CD4-positive, CD25-positive, alpha-beta regulatory T cell (primary cell): ENCODE measurements at regions not wholly inside any gene's neighbourhood (a gene's known extent, or its start where the extent isn't known, plus 50 kb on each side); places are given as distances from the start of the nearest gene placed in this dataset.

ENCODE experiments used
- ATAC-seq, 2 donors: fragments of 150-1000 bp; cut with Tn5 transposase; one replicate each; pipeline ENCODE4 v1.10.0; 2021; ENCODE audit warnings: low read depth in 2 of 2, moderate number of reproducible peaks in 2 of 2, moderate library complexity in 1 of 2
- DNase-seq, 3 donors: peaks; one replicate each; pipeline versions ENCODE4 v3.0.0 to v3.0.0-alpha.2; 2012 to 2022; ENCODE audit warnings: mixed read lengths in 1 of 3
- H3K27ac ChIP-seq: one replicate; pipeline ENCODE4 v1.7.0; 2013; ENCODE audit warnings: mild to moderate bottlenecking, low read length; ENCODE audit not compliant: insufficient read depth, poor library complexity, severe bottlenecking
- H3K27me3 ChIP-seq: one replicate; pipeline ENCODE4 v1.7.0; 2013; ENCODE audit warnings: low read length; ENCODE audit not compliant: control insufficient read depth, insufficient read depth
- H3K36me3 ChIP-seq: one replicate; pipeline ENCODE4 v1.7.0; 2013; ENCODE audit warnings: mild to moderate bottlenecking, low read length, moderate library complexity; ENCODE audit not compliant: control insufficient read depth, insufficient read depth
- H3K4me1 ChIP-seq: 2 replicates; pipeline ENCODE4 v1.7.0; 2013; ENCODE audit warnings: mild to moderate bottlenecking, low read length; ENCODE audit not compliant: insufficient read depth, control insufficient read depth, poor library complexity, severe bottlenecking
- H3K4me3 ChIP-seq: one replicate; pipeline ENCODE4 v1.7.0; 2013; ENCODE audit warnings: low read depth, mild to moderate bottlenecking, low read length, moderate library complexity
- H3K9me3 ChIP-seq, 2 experiments: 1 replicate in 1 of 2; 2 replicates in 1 of 2; pipeline ENCODE4 v1.7.0; 2013; ENCODE audit warnings: low read length in 2 of 2, mild to moderate bottlenecking in 1 of 2, moderate library complexity in 1 of 2; ENCODE audit not compliant: control insufficient read depth in 2 of 2
- H3K27ac Mint-ChIP-seq, 3 donors: one replicate each; pipeline ENCODE4 v1.8.0; 2020 to 2022; ENCODE audit warnings: mild to moderate bottlenecking in 3 of 3, mixed read lengths in 3 of 3, moderate library complexity in 2 of 3
- H3K27me3 Mint-ChIP-seq: one replicate; pipeline ENCODE4 v1.8.0; 2022; ENCODE audit warnings: mild to moderate bottlenecking, mixed read lengths
- H3K36me3 Mint-ChIP-seq: one replicate; pipeline ENCODE4 v1.8.0; 2020; ENCODE audit warnings: mixed read lengths
- H3K4me1 Mint-ChIP-seq, 4 donors: one replicate each; pipeline ENCODE4 v1.8.0; 2020 to 2022; ENCODE audit warnings: mixed read lengths in 4 of 4, mild to moderate bottlenecking in 1 of 4
- H3K4me3 Mint-ChIP-seq, 4 donors: one replicate each; pipeline ENCODE4 v1.8.0; 2020 to 2022; ENCODE audit warnings: mild to moderate bottlenecking in 4 of 4, mixed read lengths in 4 of 4, moderate library complexity in 3 of 4
- H3K9me3 Mint-ChIP-seq, 7 donors: one replicate each; pipeline ENCODE4 v1.8.0; 2020 to 2022; ENCODE audit warnings: mixed read lengths in 7 of 7, mild to moderate bottlenecking in 3 of 7, moderate library complexity in 2 of 7

DNA sequence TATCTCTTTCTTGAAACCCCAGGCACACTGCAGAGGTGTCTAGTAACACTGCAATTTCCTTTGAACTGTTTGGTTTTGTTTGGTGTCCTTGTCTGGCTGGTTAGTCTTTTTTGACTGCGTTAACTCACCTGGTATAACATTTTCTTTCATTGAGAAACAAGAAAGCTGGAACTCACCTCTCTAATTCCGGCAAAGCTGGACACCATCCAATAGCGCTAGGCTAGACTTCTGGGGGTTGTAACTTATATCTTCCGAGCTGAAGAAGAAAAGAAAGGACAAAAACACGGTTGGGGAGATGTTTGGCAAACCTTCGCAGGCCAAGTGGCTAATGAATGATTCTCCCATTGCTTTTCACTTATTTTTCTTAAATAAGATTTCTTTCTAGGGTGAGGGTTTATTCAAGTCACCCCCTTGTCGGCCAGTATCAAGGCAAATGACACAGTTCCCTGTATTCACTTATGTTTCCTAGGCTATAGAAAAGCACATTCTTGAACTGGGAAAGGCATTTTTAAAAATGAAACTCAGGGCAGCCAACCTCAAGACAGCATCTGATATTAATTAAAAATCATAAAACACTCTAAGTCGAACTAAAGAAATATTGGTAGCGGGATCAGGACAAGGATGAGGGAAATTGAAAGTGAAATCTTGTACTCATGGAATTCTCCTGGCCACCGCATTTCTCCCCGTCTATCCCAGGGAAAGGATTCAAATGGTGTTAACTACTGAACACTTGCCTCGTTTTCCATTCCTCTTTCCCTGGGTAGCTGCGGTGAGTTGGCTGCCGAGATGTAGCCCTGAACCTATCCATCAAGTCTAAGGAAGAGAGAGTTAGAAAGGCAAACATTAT lies 95.9 kb upstream of the ZFHX3 start:
- Mint-ChIP-seq H3K27ac (no peak overlapping the region), H3K4me1 (no peaks in the 10 kb centered on the region), H3K4me3 (no peak overlapping the region), H3K36me3 (no peaks in the 10 kb centered on the region), H3K27me3 (no peaks in the 10 kb centered on the region), H3K9me3 (peaks cover 0 to 3% (median 0%) of the 10 kb centered on the region in 7 donors)
- Histone ChIP-seq H3K27me3 (no peaks in the 10 kb centered on the region), H3K9me3 (no peaks in the 10 kb centered on the region), H3K4me3 (no peak overlapping the region), H3K36me3 (no peaks in the 10 kb centered on the region), H3K4me1 (no peaks in the 10 kb centered on the region), H3K27ac (no peak overlapping the region)
- no peak for DNase-seq
- ATAC-seq, result no peak

GRCh38 chr16:73143002-73143401 lies 95.1 kb upstream of the ZFHX3 start:
- Mint-ChIP-seq H3K27me3 (no peaks in the 10 kb centered on the region), H3K27ac (no peak overlapping the region), H3K4me3 (no peak overlapping the region), H3K9me3 (peaks cover 0 to 3% (median 0%) of the 10 kb centered on the region in 7 donors), H3K4me1 (no peaks in the 10 kb centered on the region), H3K36me3 (no peaks in the 10 kb centered on the region)
- no peaks in the 10 kb centered on the region for H3K4me1 ChIP-seq
- H3K9me3 ChIP-seq, result no peaks in the 10 kb centered on the region
- DNase-seq (no peak), ATAC-seq (no peak)
- H3K27ac ChIP-seq, result no peak overlapping the region
- H3K4me3 ChIP-seq, result no peak overlapping the region
- H3K27me3 ChIP-seq, result no peaks in the 10 kb centered on the region
- H3K36me3 ChIP-seq, result no peaks in the 10 kb centered on the region

GRCh38 chr16:73142053-73142854 lies 94.3 kb upstream of the ZFHX3 start:
- ATAC-seq (no peak), DNase-seq (no peak)
- Mint-ChIP-seq H3K9me3 (peaks cover 0 to 3% (median 0%) of the 10 kb centered on the region in 7 donors), H3K27me3 (no peaks in the 10 kb centered on the region), H3K4me3 (no peak overlapping the region), H3K4me1 (no peaks in the 10 kb centered on the region), H3K27ac (no peak overlapping the region), H3K36me3 (no peaks in the 10 kb centered on the region)
- no peaks in the 10 kb centered on the region for H3K36me3 ChIP-seq
- no peaks in the 10 kb centered on the region for H3K27me3 ChIP-seq
- no peaks in the 10 kb centered on the region for H3K9me3 ChIP-seq
- H3K4me1 ChIP-seq, result no peaks in the 10 kb centered on the region
- H3K4me3 ChIP-seq, result no peak overlapping the region
- H3K27ac ChIP-seq, result no peak overlapping the region

DNA sequence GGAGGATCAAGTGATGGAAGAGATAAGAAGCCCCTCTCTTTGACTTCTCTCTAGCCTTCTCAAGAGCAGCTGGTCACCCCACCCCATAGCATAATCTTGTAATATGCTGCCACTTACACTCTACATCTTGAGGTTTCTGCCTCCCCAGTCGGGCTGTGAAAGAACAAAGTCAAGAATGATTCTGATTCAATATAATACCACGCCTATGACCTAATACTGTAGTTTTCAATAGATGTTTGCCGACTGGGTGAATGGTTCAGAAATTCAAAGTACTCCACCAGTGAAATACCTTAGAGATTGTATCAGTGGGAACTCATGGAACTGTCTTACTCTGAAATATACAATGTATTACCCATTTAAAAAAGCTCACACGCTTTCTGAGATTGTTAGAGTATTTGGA lies 93.0 kb upstream of the ZFHX3 start:
- Mint-ChIP-seq H3K9me3 (peaks cover 0 to 3% (median 0%) of the 10 kb centered on the region in 7 donors), H3K4me3 (no peak overlapping the region), H3K27me3 (no peaks in the 10 kb centered on the region), H3K27ac (no peak overlapping the region), H3K4me1 (no peaks in the 10 kb centered on the region), H3K36me3 (no peaks in the 10 kb centered on the region)
- ATAC-seq (no peak), DNase-seq (no peak)
- Histone ChIP-seq H3K4me3 (no peak overlapping the region), H3K36me3 (no peaks in the 10 kb centered on the region), H3K4me1 (no peaks in the 10 kb centered on the region), H3K9me3 (no peaks in the 10 kb centered on the region), H3K27me3 (no peaks in the 10 kb centered on the region), H3K27ac (no peak overlapping the region)

GRCh38 chr16:73131156-73131862 lies 83.4 kb upstream of the ZFHX3 start:
- no peaks in the 10 kb centered on the region for H3K36me3 ChIP-seq
- H3K27ac Mint-ChIP-seq, result no peak overlapping the region
- H3K9me3 ChIP-seq, result no peaks in the 10 kb centered on the region
- peaks cover 0 to 5% (median 2%) of the 10 kb centered on the region in 7 donors for H3K9me3 Mint-ChIP-seq
- H3K4me1 ChIP-seq, result no peaks in the 10 kb centered on the region
- H3K4me1 Mint-ChIP-seq, result no peaks in the 10 kb centered on the region
- H3K36me3 Mint-ChIP-seq, result no peaks in the 10 kb centered on the region
- DNase-seq (no peak), ATAC-seq (no peak)
- no peaks in the 10 kb centered on the region for H3K27me3 Mint-ChIP-seq
- H3K27me3 ChIP-seq, result no peaks in the 10 kb centered on the region
- no peak overlapping the region for H3K27ac ChIP-seq
- H3K4me3 Mint-ChIP-seq, result no peak overlapping the region
- no peak overlapping the region for H3K4me3 ChIP-seq

DNA sequence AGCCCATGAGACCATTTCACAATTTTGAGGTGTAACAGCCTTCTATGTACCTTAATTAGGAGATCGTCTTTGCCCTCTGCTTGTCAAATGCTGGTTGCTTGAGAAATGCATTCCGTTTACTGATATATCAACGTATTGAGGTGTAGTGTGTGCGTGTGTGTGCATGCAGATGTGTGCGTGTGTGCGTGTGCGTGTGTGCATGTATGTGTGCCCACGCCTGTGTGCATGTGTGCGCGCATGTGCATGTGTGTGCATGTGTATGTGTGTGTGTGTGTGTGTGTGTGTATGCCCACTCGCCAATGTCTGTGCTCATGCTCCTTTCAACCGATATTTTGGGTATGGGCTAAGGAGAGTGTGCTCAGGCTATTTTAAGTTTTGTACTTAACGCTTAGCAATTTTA lies 81.5 kb upstream of the ZFHX3 start:
- H3K9me3 Mint-ChIP-seq, result peaks cover 0 to 4% (median 0%) of the 10 kb centered on the region in 7 donors
- no peaks in the 10 kb centered on the region for H3K27me3 Mint-ChIP-seq
- no peak overlapping the region for H3K27ac ChIP-seq
- no peaks in the 10 kb centered on the region for H3K9me3 ChIP-seq
- no peaks in the 10 kb centered on the region for H3K36me3 Mint-ChIP-seq
- ATAC-seq, result no peak
- no peaks in the 10 kb centered on the region for H3K27me3 ChIP-seq
- no peak overlapping the region for H3K4me3 ChIP-seq
- DNase-seq, result no peak
- no peak overlapping the region for H3K27ac Mint-ChIP-seq
- H3K4me3 Mint-ChIP-seq, result no peak overlapping the region
- no peaks in the 10 kb centered on the region for H3K4me1 ChIP-seq
- H3K36me3 ChIP-seq, result no peaks in the 10 kb centered on the region
- H3K4me1 Mint-ChIP-seq, result no peaks in the 10 kb centered on the region

GRCh38 chr16:73126525-73126853 lies 78.6 kb upstream of the ZFHX3 start:
- no peak overlapping the region for H3K4me3 Mint-ChIP-seq
- H3K4me1 ChIP-seq, result no peaks in the 10 kb centered on the region

More at GRCh38 chr16:73126525-73126853, 78.6 kb upstream of the ZFHX3 start:
- Histone ChIP-seq H3K4me3 (no peak overlapping the region), H3K27ac (no peak overlapping the region), H3K9me3 (no peaks in the 10 kb centered on the region), H3K27me3 (no peaks in the 10 kb centered on the region), H3K36me3 (no peaks in the 10 kb centered on the region)
- Mint-ChIP-seq H3K4me1 (no peaks in the 10 kb centered on the region), H3K27ac (no peak overlapping the region), H3K9me3 (peaks cover 0 to 6% (median 0%) of the 10 kb centered on the region in 7 donors), H3K27me3 (no peaks in the 10 kb centered on the region), H3K36me3 (no peaks in the 10 kb centered on the region)
- DNase-seq (no peak), ATAC-seq (no peak)
